CD8-positive, alpha-beta memory T cell (primary cell): ENCODE measurements at regions not wholly inside any gene's neighbourhood (a gene's known extent, or its start where the extent isn't known, plus 50 kb on each side); places are given as distances from the start of the nearest gene placed in this dataset.
A peak's percentile ranks its signal among the peaks of the same experiment; 100 is the strongest.

ENCODE experiments used
- CTCF ChIA-PET: fragments of 350-600 bp; sonication (Branson Sonifier 250); formaldehyde crosslinking; loops from one replicate; lab custom pipeline; 2021; ENCODE audit warnings: antibody characterized with exemption; lab: Charles Lee
- POLR2A ChIA-PET: fragments of 350-600 bp; sonication (Branson Sonifier 250); formaldehyde crosslinking; loops from one replicate; lab custom pipeline; 2021; ENCODE audit warnings: antibody characterized with exemption; lab: Charles Lee
- DNase-seq, 5 donors: peaks; one replicate each; pipeline versions ENCODE4 v3.0.0 to v3.0.0-alpha.2; 2020 to 2022; ENCODE audit warnings: mixed read lengths in 1 of 5
- H3K27ac ChIP-seq: one replicate; pipeline ENCODE4 v1.7.0; 2013; ENCODE audit warnings: low read depth, mild to moderate bottlenecking, low read length, moderate library complexity
- H3K27me3 ChIP-seq: 2 replicates; pipeline ENCODE4 v1.7.0; 2013; ENCODE audit warnings: low read length, mild to moderate bottlenecking; ENCODE audit not compliant: insufficient read depth, poor library complexity, severe bottlenecking
- H3K36me3 ChIP-seq: 2 replicates; pipeline ENCODE4 v1.7.0; 2013; ENCODE audit warnings: mild to moderate bottlenecking, low read length, moderate library complexity; ENCODE audit not compliant: insufficient read depth
- H3K4me1 ChIP-seq: 2 replicates; pipeline ENCODE4 v1.7.0; 2013; ENCODE audit warnings: mild to moderate bottlenecking, low read length, moderate library complexity; ENCODE audit not compliant: insufficient read depth
- H3K4me3 ChIP-seq: 2 replicates; pipeline ENCODE4 v1.7.0; 2013; ENCODE audit warnings: mild to moderate bottlenecking, low read length
- H3K9me3 ChIP-seq: 2 replicates; pipeline ENCODE4 v1.7.0; 2013; ENCODE audit warnings: mild to moderate bottlenecking, low read length
- H3K27ac Mint-ChIP-seq, 8 donors: one replicate each; pipeline ENCODE4 v1.8.0; 2020 to 2021; ENCODE audit warnings: mixed read lengths in 8 of 8, mild to moderate bottlenecking in 6 of 8, inconsistent platforms in 3 of 8, moderate library complexity in 3 of 8
- H3K27me3 Mint-ChIP-seq, 2 donors: one replicate each; pipeline ENCODE4 v1.8.0; 2020 to 2021; ENCODE audit warnings: mixed read lengths in 2 of 2, mild to moderate bottlenecking in 1 of 2, moderate library complexity in 1 of 2
- H3K36me3 Mint-ChIP-seq, 3 donors: one replicate each; pipeline ENCODE4 v1.8.0; 2020 to 2021; ENCODE audit warnings: mixed read lengths in 3 of 3, inconsistent platforms in 1 of 3, mild to moderate bottlenecking in 1 of 3
- H3K4me1 Mint-ChIP-seq, 3 donors: one replicate each; pipeline ENCODE4 v1.8.0; 2020 to 2021; ENCODE audit warnings: mixed read lengths in 3 of 3, inconsistent platforms in 1 of 3, mild to moderate bottlenecking in 1 of 3
- H3K4me3 Mint-ChIP-seq, 7 donors: one replicate each; pipeline ENCODE4 v1.8.0; 2020 to 2021; ENCODE audit warnings: mixed read lengths in 7 of 7, mild to moderate bottlenecking in 6 of 7, moderate library complexity in 4 of 7, inconsistent platforms in 2 of 7
- H3K9me3 Mint-ChIP-seq, 5 donors: one replicate each; pipeline ENCODE4 v1.8.0; 2020 to 2022; ENCODE audit warnings: mixed read lengths in 5 of 5, mild to moderate bottlenecking in 3 of 5, moderate library complexity in 2 of 5, inconsistent platforms in 1 of 5

DNA sequence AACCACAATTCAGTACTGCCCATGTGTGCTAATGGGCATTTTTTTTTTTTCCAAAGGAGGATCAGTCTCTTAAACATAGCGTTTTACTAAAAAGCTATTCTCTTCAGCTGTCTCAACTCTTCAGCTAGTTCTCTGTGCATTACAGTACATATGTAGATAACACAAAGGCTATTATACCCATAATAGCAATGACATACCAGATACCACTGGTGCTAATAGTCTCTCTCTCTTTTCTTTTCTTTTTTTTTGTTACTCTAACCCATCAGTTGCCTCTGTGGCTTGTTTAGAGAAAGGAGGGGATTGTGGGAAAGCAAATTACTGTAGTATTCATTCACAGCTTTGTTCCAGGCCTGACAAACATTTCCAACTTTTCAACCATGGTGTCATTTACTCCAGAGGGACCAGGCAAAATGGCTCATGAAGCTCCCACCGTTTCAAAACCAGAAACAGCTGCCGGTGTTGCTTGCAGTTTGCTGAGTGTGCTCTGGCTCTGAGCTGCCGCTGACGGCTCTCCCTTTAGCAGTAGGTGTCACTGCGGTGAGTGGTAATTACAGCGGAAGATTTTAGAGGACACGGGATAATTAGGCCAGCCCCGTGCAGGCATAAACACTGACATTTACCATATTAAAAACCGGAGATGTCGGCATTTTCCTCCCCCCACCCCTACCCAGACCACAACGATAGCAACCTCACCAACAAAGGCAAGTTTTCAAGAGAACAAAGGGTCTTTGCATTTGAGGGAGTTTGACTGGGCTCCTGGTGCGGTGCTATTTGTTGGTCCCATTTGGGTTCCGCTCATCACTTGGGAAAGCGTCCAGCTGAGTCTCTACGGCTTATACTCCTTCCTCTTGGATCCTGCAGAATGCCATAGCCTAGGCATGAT, 1005.5 kb downstream of the KCNMA1 start:
- Histone ChIP-seq H3K9me3 (no peaks in the 10 kb centered on the region), H3K27me3 (no peaks in the 10 kb centered on the region), H3K27ac (no peak overlapping the region), H3K4me1 (no peaks in the 10 kb centered on the region), H3K36me3 (no peaks in the 10 kb centered on the region), H3K4me3 (no peak overlapping the region)
- peak overlapping the region in 3 of 7 donors; percentile 24 to 46 (median 43) for H3K4me3 Mint-ChIP-seq
- H3K36me3 Mint-ChIP-seq: no peaks in the 10 kb centered on the region
- H3K27ac Mint-ChIP-seq: peak overlapping the region in 2 of 8 donors; percentile 47 to 50
- ChIA-PET POLR2A (no interaction called here), CTCF (no interaction called here)
- H3K27me3 Mint-ChIP-seq: no peaks in the 10 kb centered on the region
- peaks cover 0 to 8% (median 0%) of the 10 kb centered on the region in 5 donors for H3K9me3 Mint-ChIP-seq
- no peak for DNase-seq
- H3K4me1 Mint-ChIP-seq: no peaks in the 10 kb centered on the region

GRCh38 chr10:76631036-76631670, 1006.5 kb downstream of the KCNMA1 start:
- Histone ChIP-seq H3K4me3 (no peak overlapping the region), H3K36me3 (no peaks in the 10 kb centered on the region), H3K27ac (no peak overlapping the region), H3K27me3 (no peaks in the 10 kb centered on the region), H3K9me3 (no peaks in the 10 kb centered on the region), H3K4me1 (no peaks in the 10 kb centered on the region)
- Mint-ChIP-seq H3K4me1 (no peaks in the 10 kb centered on the region), H3K4me3 (no peak overlapping the region), H3K27ac (peak overlapping the region in 1 of 8 donors; percentile 56), H3K27me3 (no peaks in the 10 kb centered on the region), H3K9me3 (peaks cover 0 to 8% (median 2%) of the 10 kb centered on the region in 5 donors), H3K36me3 (no peaks in the 10 kb centered on the region)
- POLR2A ChIA-PET: no interaction called here
- no peak for DNase-seq
- CTCF ChIA-PET: no interaction called here

GRCh38 chr10:76628801-76629200, 1008.8 kb downstream of the KCNMA1 start:
- Mint-ChIP-seq H3K27me3 (no peaks in the 10 kb centered on the region), H3K27ac (peak overlapping the region in 1 of 8 donors; percentile 44), H3K4me1 (no peaks in the 10 kb centered on the region), H3K9me3 (peaks cover 0 to 8% (median 2%) of the 10 kb centered on the region in 5 donors), H3K4me3 (no peak overlapping the region), H3K36me3 (no peaks in the 10 kb centered on the region)
- ChIA-PET POLR2A (no interaction called here), CTCF (no interaction called here)
- no peaks in the 10 kb centered on the region for H3K36me3 ChIP-seq
- no peak overlapping the region for H3K4me3 ChIP-seq
- DNase-seq: no peak
- H3K9me3 ChIP-seq: no peaks in the 10 kb centered on the region
- H3K27me3 ChIP-seq: no peaks in the 10 kb centered on the region
- no peaks in the 10 kb centered on the region for H3K4me1 ChIP-seq
- H3K27ac ChIP-seq: no peak overlapping the region

DNA sequence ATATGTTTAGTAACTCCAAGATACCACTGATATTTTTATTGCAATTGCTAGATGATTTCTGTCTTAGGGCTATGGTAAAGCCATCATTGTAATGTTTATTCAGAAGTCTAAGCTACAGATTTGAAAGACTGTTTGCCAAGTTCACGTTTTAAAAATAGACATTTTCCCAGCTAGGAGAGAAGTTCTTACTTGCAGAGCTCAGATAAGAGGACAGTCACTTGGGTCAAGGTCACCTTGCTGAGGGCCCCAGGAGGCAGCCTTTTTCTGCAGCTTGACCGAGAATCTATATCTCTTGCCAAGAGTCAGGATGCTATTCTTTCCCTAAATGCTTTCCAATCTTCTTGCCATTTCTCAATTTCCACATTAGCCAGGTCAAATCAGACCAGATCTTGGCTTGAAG, 1011.2 kb downstream of the KCNMA1 start:
- no peak overlapping the region for H3K27ac Mint-ChIP-seq
- no peak overlapping the region for H3K4me3 Mint-ChIP-seq
- no peaks in the 10 kb centered on the region for H3K27me3 Mint-ChIP-seq
- Histone ChIP-seq H3K27ac (no peak overlapping the region), H3K27me3 (no peaks in the 10 kb centered on the region), H3K4me1 (no peaks in the 10 kb centered on the region), H3K4me3 (no peak overlapping the region), H3K9me3 (no peaks in the 10 kb centered on the region), H3K36me3 (no peaks in the 10 kb centered on the region)
- ChIA-PET CTCF (no interaction called here), POLR2A (no interaction called here)
- H3K4me1 Mint-ChIP-seq: no peaks in the 10 kb centered on the region
- peaks cover 0 to 8% (median 5%) of the 10 kb centered on the region in 5 donors for H3K9me3 Mint-ChIP-seq
- DNase-seq: no peak
- H3K36me3 Mint-ChIP-seq: no peaks in the 10 kb centered on the region

DNA sequence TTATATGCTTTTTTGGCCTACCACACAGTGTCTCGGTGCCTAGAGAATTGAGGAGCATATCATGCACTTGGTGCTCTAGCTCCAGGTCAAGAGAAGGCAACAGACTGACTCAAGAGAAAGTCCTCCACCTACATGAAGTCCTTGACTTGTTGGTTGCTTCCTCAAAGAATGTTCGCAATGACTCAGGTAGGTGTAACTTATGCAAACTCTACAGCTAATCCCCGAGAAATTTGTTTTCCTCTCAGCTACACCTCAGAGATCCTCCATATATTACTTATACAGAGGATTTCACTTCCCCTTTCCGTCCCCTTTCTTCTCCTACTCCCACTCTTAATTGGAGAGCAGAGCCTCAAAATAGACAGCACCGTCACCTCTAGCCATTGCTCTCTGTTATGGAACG, 1013.1 kb downstream of the KCNMA1 start:
- Histone ChIP-seq H3K9me3 (no peaks in the 10 kb centered on the region), H3K4me1 (no peaks in the 10 kb centered on the region), H3K27me3 (no peaks in the 10 kb centered on the region), H3K27ac (no peak overlapping the region), H3K36me3 (no peaks in the 10 kb centered on the region), H3K4me3 (no peak overlapping the region)
- ChIA-PET POLR2A (no interaction called here), CTCF (no interaction called here)
- Mint-ChIP-seq H3K4me3 (no peak overlapping the region), H3K36me3 (no peaks in the 10 kb centered on the region), H3K27me3 (no peaks in the 10 kb centered on the region), H3K9me3 (peaks cover 7 to 13% (median 10%) of the 10 kb centered on the region in 5 donors), H3K27ac (no peak overlapping the region), H3K4me1 (no peaks in the 10 kb centered on the region)
- DNase-seq: no peak

GRCh38 chr10:76621886-76622620, 1015.6 kb downstream of the KCNMA1 start:
- H3K4me3 ChIP-seq: no peak overlapping the region
- H3K9me3 ChIP-seq: no peaks in the 10 kb centered on the region
- H3K27me3 Mint-ChIP-seq: no peaks in the 10 kb centered on the region
- peaks cover 4 to 16% (median 12%) of the 10 kb centered on the region in 5 donors for H3K9me3 Mint-ChIP-seq
- H3K27ac ChIP-seq: no peak overlapping the region
- no peaks in the 10 kb centered on the region for H3K36me3 Mint-ChIP-seq
- H3K27ac Mint-ChIP-seq: no peak overlapping the region
- POLR2A ChIA-PET: no interaction called here
- no peaks in the 10 kb centered on the region for H3K27me3 ChIP-seq
- CTCF ChIA-PET: no interaction called here
- no peak for DNase-seq
- no peak overlapping the region for H3K4me3 Mint-ChIP-seq
- no peaks in the 10 kb centered on the region for H3K4me1 ChIP-seq
- H3K36me3 ChIP-seq: no peaks in the 10 kb centered on the region
- H3K4me1 Mint-ChIP-seq: no peaks in the 10 kb centered on the region

- Mint-ChIP-seq H3K27ac (no peak overlapping the region), H3K4me1 (no peaks in the 10 kb centered on the region), H3K27me3 (no peaks in the 10 kb centered on the region), H3K9me3 (peaks cover 9 to 16% (median 12%) of the 10 kb centered on the region in 5 donors), H3K4me3 (no peak overlapping the region), H3K36me3 (no peaks in the 10 kb centered on the region)
- CTCF ChIA-PET: no interaction called here
- Histone ChIP-seq H3K4me1 (no peaks in the 10 kb centered on the region), H3K27ac (no peak overlapping the region), H3K27me3 (no peaks in the 10 kb centered on the region), H3K9me3 (no peaks in the 10 kb centered on the region), H3K4me3 (no peak overlapping the region), H3K36me3 (no peaks in the 10 kb centered on the region)
- POLR2A ChIA-PET: no interaction called here
- DNase-seq: no peak
Measured at GRCh38 chr10:76618641-76619040, 1019.0 kb downstream of the KCNMA1 start.

GRCh38 chr10:76618171-76618570, 1019.4 kb downstream of the KCNMA1 start:
- ChIA-PET POLR2A (no interaction called here), CTCF (no interaction called here)
- no peak overlapping the region for H3K4me3 Mint-ChIP-seq
- DNase-seq: no peak
- H3K4me1 ChIP-seq: no peaks in the 10 kb centered on the region
- H3K27ac ChIP-seq: no peak overlapping the region
- H3K4me3 ChIP-seq: no peak overlapping the region
- H3K27me3 ChIP-seq: no peaks in the 10 kb centered on the region
- H3K9me3 Mint-ChIP-seq: peaks cover 9 to 16% (median 12%) of the 10 kb centered on the region in 5 donors
- H3K27ac Mint-ChIP-seq: no peak overlapping the region
- H3K4me1 Mint-ChIP-seq: no peaks in the 10 kb centered on the region
- H3K9me3 ChIP-seq: no peaks in the 10 kb centered on the region
- H3K27me3 Mint-ChIP-seq: no peaks in the 10 kb centered on the region
- no peaks in the 10 kb centered on the region for H3K36me3 Mint-ChIP-seq
- H3K36me3 ChIP-seq: no peaks in the 10 kb centered on the region
